ENCODE measurements at regions not wholly inside any gene's neighbourhood (a gene's known extent, or its start where the extent isn't known, plus 50 kb on each side); places are given as distances from the start of the nearest gene placed in this dataset.

GRCh38 chr17:37848690-37849616 is 75.3 kb upstream of the TBC1D3K start (continued):
- TF ChIP-seq ZNF518A (tag by site-specific recombination; conservative IDR thresholded peaks at IDR 0.05; ENCODE audit: low read depth) (peak; percentile 65), ZNF791 (tag by site-specific recombination; IDR thresholded peaks at IDR 0.05) (no peak), ZNF155 (tag by site-specific recombination; IDR thresholded peaks at IDR 0.05) (no peak), ZNF600 (tag by site-specific recombination; IDR thresholded peaks at IDR 0.05) (peak; percentile 49; the same call in 1 of the 2 replicates), ZBTB10 (tag by site-specific recombination; IDR thresholded peaks at IDR 0.05) (0 out of 2 replicates have a peak, but pooled peaks have one; percentile 14), OSR2 (tag by site-specific recombination; IDR thresholded peaks at IDR 0.05) (no peak), SP2 (tag by site-specific recombination; IDR thresholded peaks at IDR 0.05) (peak; percentile 69), ZNF639 (tag by site-specific recombination; IDR thresholded peaks at IDR 0.05) (peak; percentile 73; the same call in 1 of the 2 replicates), ZNF18 (tag by site-specific recombination; IDR thresholded peaks at IDR 0.05) (no peak), ZNF214 (tag by site-specific recombination; IDR thresholded peaks at IDR 0.05; ENCODE audit: borderline replicate concordance) (no peak), CTCF (tag by site-specific recombination; IDR thresholded peaks at IDR 0.05) (no peak), ZNF274 (IDR thresholded peaks at IDR 0.05; ENCODE audit: low read length) (no peak), ZNF274 (tag by site-specific recombination; IDR thresholded peaks at IDR 0.05; ENCODE audit: borderline replicate concordance) (no peak), GLI4 (tag by site-specific recombination; IDR thresholded peaks at IDR 0.05) (no peak), PRDM2 (tag by site-specific recombination; IDR thresholded peaks at IDR 0.05; ENCODE audit: borderline replicate concordance) (no peak), ZFP69B (tag by site-specific recombination; IDR thresholded peaks at IDR 0.05) (no peak), ZSCAN4 (tag by site-specific recombination; IDR thresholded peaks at IDR 0.05) (no peak)
